LNCAP (cell line): ENCODE measurements at regions not wholly inside any gene's neighbourhood (a gene's known extent, or its start where the extent isn't known, plus 50 kb on each side); places are given as distances from the start of the nearest gene placed in this dataset.

Source experiments
- TF ChIP-seq, protein P1 (sequence below): fragments of 450-650 bp; IDR thresholded peaks from 2 replicates; pipeline ENCODE4 v1.5.1; 2017; ENCODE audit warnings: mild to moderate bottlenecking

GRCh38 chr11:22938691-22939090 lies 78.4 kb upstream of the CCDC179 start:
- TF ChIP-seq, protein P1, sequence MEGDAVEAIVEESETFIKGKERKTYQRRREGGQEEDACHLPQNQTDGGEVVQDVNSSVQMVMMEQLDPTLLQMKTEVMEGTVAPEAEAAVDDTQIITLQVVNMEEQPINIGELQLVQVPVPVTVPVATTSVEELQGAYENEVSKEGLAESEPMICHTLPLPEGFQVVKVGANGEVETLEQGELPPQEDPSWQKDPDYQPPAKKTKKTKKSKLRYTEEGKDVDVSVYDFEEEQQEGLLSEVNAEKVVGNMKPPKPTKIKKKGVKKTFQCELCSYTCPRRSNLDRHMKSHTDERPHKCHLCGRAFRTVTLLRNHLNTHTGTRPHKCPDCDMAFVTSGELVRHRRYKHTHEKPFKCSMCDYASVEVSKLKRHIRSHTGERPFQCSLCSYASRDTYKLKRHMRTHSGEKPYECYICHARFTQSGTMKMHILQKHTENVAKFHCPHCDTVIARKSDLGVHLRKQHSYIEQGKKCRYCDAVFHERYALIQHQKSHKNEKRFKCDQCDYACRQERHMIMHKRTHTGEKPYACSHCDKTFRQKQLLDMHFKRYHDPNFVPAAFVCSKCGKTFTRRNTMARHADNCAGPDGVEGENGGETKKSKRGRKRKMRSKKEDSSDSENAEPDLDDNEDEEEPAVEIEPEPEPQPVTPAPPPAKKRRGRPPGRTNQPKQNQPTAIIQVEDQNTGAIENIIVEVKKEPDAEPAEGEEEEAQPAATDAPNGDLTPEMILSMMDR, result no peak

DNA sequence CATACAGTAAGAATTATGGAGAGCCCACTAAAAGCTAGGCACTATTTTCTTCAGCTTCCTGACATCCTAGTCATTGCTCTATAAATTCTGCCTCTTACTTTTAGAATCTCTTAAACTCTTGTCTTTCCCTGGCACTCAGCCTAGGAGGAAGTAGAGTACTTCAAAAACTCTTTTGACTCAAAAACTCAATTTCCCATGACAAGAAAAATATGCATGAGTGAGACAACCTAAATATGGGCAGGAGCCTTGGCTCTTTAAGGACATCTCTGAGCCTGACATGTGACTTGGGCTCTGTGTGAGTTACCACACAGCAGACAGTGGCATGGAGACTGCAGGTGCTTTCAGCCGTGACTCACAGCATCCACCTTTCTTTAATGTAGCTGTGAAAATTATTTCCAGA lies 97.5 kb upstream of the CCDC179 start:
- TF ChIP-seq, protein P1, result no peak

DNA sequence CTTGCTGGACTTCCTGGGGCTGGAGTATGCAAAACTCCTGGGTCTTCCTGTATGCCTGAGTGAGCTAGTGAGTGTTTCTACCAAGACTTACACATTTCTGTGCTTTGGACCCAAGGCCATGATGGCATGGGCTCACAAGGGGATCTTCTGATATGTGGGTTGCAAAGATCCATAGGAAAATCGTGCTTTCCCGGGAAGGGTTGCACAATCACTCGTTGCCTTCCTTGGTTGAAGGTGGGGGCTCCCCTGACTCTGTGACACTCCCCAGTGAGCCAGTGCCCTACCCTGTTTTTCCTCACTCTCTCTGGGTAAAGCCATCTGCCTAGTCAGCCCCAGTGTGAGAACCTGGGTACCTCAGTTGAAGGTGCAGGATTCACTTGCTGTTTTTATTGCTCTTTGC lies 114.0 kb upstream of the CCDC179 start:
- TF ChIP-seq, protein P1, result no peak

GRCh38 chr11:22976146-22976545 lies 115.9 kb upstream of the CCDC179 start:
- TF ChIP-seq, protein P1, result no peak

GRCh38 chr11:22982903-22983302 lies 122.6 kb upstream of the CCDC179 start:
- TF ChIP-seq, protein P1, result no peak

- TF ChIP-seq, protein P1, result no peak
These were observed 123.8 kb upstream of the CCDC179 start for GRCh38 chr11:22984045-22984444.

DNA sequence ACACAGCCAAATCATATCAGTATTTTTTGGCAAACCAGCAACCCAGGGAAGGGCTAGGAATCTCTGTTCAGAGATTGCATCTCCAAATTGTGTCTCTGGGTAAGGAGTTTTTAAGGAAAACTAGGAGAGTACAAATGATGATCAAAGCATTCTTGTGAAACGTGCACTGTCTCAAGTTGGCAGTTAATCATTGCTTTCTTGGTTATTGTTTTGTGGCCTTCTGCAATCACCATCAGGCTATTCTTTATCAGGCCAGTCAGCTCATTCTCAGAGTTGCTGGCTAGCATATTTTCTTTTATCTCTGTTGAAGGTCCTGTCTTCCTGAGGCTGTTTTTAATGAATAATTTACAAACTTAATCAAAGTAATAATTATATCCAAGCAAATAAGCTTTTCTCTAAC lies 129.1 kb upstream of the CCDC179 start:
- TF ChIP-seq, protein P1, result no peak

DNA sequence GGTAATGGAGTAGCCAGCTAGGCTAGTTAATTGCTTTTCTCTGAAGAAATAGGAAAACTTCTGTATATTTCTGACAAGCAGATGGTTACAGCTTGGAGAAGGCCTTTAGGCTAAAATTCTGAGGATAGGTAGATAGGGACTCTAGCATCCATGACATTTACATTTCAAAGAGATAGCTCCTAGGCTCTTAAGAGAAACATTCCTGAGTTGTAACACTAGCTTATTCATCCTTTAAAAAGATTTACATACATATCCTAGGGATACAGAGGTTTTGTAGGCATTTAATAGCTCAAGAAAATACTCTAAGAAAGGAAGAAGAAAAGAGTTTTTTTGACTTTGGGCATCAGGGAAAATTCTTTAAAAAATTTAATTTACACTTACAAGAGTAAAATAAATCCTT lies 130.9 kb upstream of the CCDC179 start:
- TF ChIP-seq, protein P1, result no peak
